Left ventricle myocardium superior (tissue), 1 donor: ENCODE measurements at regions not wholly inside any gene's neighbourhood (a gene's known extent, or its start where the extent isn't known, plus 50 kb on each side); places are given as distances from the start of the nearest gene placed in this dataset.

Experiments used
- ATAC-seq: fragments of 200-7000 bp; cut with Tn5 transposase; one replicate; pipeline ENCODE4 v1.9.1; 2020; ENCODE audit warnings: mild to moderate bottlenecking, moderate library complexity
- DNase-seq: peaks from one replicate; pipeline ENCODE4 v3.0.0-alpha.2; 2020
- intact Hi-C: fragments of 100-400 bp; cut with micrococcal nuclease; formaldehyde crosslinking; loops from one replicate; pipeline ENCODE4 v1.11.0; 2022
- donor health status: DM: no; HTN: yes; CAD: no; lungs with severe emphysema.

GRCh38 chr12:75850721-75851462 is 180.7 kb downstream of the PHLDA1 start:
- no peak for ATAC-seq
- intact Hi-C loops = no loop called here
- DNase-seq = no peak

- intact Hi-C loops = no loop called here
- no peak for ATAC-seq
- DNase-seq = no peak
Measured at GRCh38 chr12:75848961-75849360, 182.6 kb downstream of the PHLDA1 start.

GRCh38 chr12:75848431-75848925 is 183.1 kb downstream of the PHLDA1 start:
- ATAC-seq (peak; percentile 18), DNase-seq (no peak)
- intact Hi-C loops = no loop called here

- ATAC-seq = no peak
- no peak for DNase-seq
- intact Hi-C loops = no loop called here
Measured at GRCh38 chr12:75846102-75846501, 185.5 kb downstream of the PHLDA1 start.

- DNase-seq = no peak
- peak; percentile 84 for ATAC-seq
- intact Hi-C loops = no loop called here
Measured at GRCh38 chr12:75844985-75845384, 186.6 kb downstream of the PHLDA1 start.

- intact Hi-C loops = no loop called here
- no peak for ATAC-seq
- DNase-seq = no peak
Measured at GRCh38 chr12:75844049-75844770, 187.4 kb downstream of the PHLDA1 start.

GRCh38 chr12:75842090-75842489 is 189.5 kb downstream of the PHLDA1 start:
- intact Hi-C loops = no loop called here
- ATAC-seq (peak; percentile 56), DNase-seq (no peak)

GRCh38 chr12:75840994-75841355 is 190.6 kb downstream of the PHLDA1 start:
- DNase-seq (no peak), ATAC-seq (no peak)
- intact Hi-C loops = no loop called here

- intact Hi-C loops = no loop called here
- ATAC-seq (no peak), DNase-seq (no peak)
Measured at GRCh38 chr12:75838309-75838708, 193.3 kb downstream of the PHLDA1 start.

- intact Hi-C loops = no loop called here
- DNase-seq (peak; percentile 54), ATAC-seq (peak; percentile 75)
Measured at GRCh38 chr12:75837700-75838099, 193.9 kb downstream of the PHLDA1 start.

GRCh38 chr12:75836533-75836932 is 195.0 kb downstream of the PHLDA1 start:
- intact Hi-C loops = no loop called here
- DNase-seq (no peak), ATAC-seq (peak; percentile 52)

GRCh38 chr12:75834591-75834990 is 197.0 kb downstream of the PHLDA1 start:
- intact Hi-C loops = no loop called here
- no peak for ATAC-seq
- DNase-seq = no peak

- no peak for DNase-seq
- ATAC-seq = no peak
- intact Hi-C loops = no loop called here
Measured at GRCh38 chr12:75833268-75833667, 198.3 kb downstream of the PHLDA1 start.

GRCh38 chr12:75831402-75831801 is 200.2 kb downstream of the PHLDA1 start:
- peak; percentile 57 for ATAC-seq
- intact Hi-C loops = no loop called here

GRCh38 chr12:75827061-75827460 is 204.5 kb downstream of the PHLDA1 start:
- ATAC-seq (no peak), DNase-seq (no peak)
- intact Hi-C loops = no loop called here

More at GRCh38 chr12:75831402-75831801, 200.2 kb downstream of the PHLDA1 start:
- no peak for DNase-seq

GRCh38 chr12:75825686-75826085 is 205.9 kb downstream of the PHLDA1 start:
- DNase-seq (no peak), ATAC-seq (no peak)
- intact Hi-C loops = no loop called here

GRCh38 chr12:75823475-75823874 is 208.1 kb downstream of the PHLDA1 start:
- DNase-seq = no peak
- intact Hi-C loops = no loop called here
- no peak for ATAC-seq

GRCh38 chr12:75822416-75822815 is 209.2 kb downstream of the PHLDA1 start:
- DNase-seq (no peak), ATAC-seq (no peak)
- intact Hi-C loops = no loop called here

GRCh38 chr12:75820848-75821578 is 210.6 kb downstream of the PHLDA1 start:
- ATAC-seq (peak; percentile 85), DNase-seq (peak; percentile 36)
- intact Hi-C loops = no loop called here

GRCh38 chr12:75820071-75820470 is 211.5 kb downstream of the PHLDA1 start:
- ATAC-seq (no peak), DNase-seq (no peak)
- intact Hi-C loops = no loop called here
